HepG2 (cell line): ENCODE measurements at regions not wholly inside any gene's neighbourhood (a gene's known extent, or its start where the extent isn't known, plus 50 kb on each side); places are given as distances from the start of the nearest gene placed in this dataset.

Experiments
- ATM ChIP-seq: fragments of 450-650 bp; IDR thresholded peaks from 2 replicates; pipeline ENCODE4 v1.7.1; 2017; ENCODE audit warnings: mild to moderate bottlenecking, borderline replicate concordance
- CCDC6 ChIP-seq: sonication (generic); formaldehyde crosslinking; IDR thresholded peaks from 2 replicates; pipeline ENCODE4 v1.8.1; 2022; ENCODE audit warnings: mild to moderate bottlenecking, missing genetic modification reagents, moderate library complexity
- CENPT ChIP-seq: sonication (generic); formaldehyde crosslinking; IDR thresholded peaks from 2 replicates; pipeline ENCODE4 v1.8.0; 2022; ENCODE audit warnings: low read depth, mild to moderate bottlenecking, moderate library complexity, missing genetic modification reagents
- ETV5 ChIP-seq: IDR thresholded peaks from 2 replicates; pipeline ENCODE4 v1.6.1; 2018; ENCODE audit warnings: missing biosample characterization, missing genetic modification reagents, inconsistent platforms, borderline replicate concordance
- FOSL2 ChIP-seq: sonication (generic); formaldehyde crosslinking; IDR thresholded peaks from 2 replicates; pipeline ENCODE4 v1.4.0; 2020; ENCODE audit warnings: missing genetic modification reagents
- FOXA1 ChIP-seq, 2 experiments: fragments of 450-650 bp in 1 of 2; sonication (generic) in 1 of 2; formaldehyde crosslinking in 1 of 2; IDR thresholded peaks; 2 replicates each; pipeline versions ENCODE4 v1.4.0 to v1.6.1; 2016 to 2020; ENCODE audit warnings: missing genetic modification reagents in 1 of 2
- FOXA3 ChIP-seq: IDR thresholded peaks from 2 replicates; pipeline ENCODE4 v1.6.1; 2016; ENCODE audit warnings: missing genetic modification reagents, missing compliant biosample characterization
- GPBP1L1 ChIP-seq: sonication (generic); formaldehyde crosslinking; IDR thresholded peaks from 2 replicates; pipeline ENCODE4 v1.5.0; 2020; ENCODE audit warnings: mild to moderate bottlenecking, missing genetic modification reagents
- HCFC1 ChIP-seq: fragments of 150-350 bp; IDR thresholded peaks from 2 replicates; pipeline ENCODE4 v1.6.1; 2014; ENCODE audit warnings: low read depth, low read length
- JUNB ChIP-seq: sonication (generic); formaldehyde crosslinking; IDR thresholded peaks from 2 replicates; pipeline ENCODE4 v1.8.0; 2022; ENCODE audit warnings: missing genetic modification reagents, mild to moderate bottlenecking, borderline replicate concordance
- MXD4 ChIP-seq: IDR thresholded peaks from 2 replicates; pipeline ENCODE4 v1.6.1; 2016; ENCODE audit warnings: mild to moderate bottlenecking, missing biosample characterization, missing genetic modification reagents
- NR2F6 ChIP-seq, 2 experiments: IDR thresholded peaks; 2 replicates each; pipeline ENCODE4 v1.6.1; 2016; ENCODE audit warnings: antibody characterized with exemption in 1 of 2, mild to moderate bottlenecking in 1 of 2
- PHF8 ChIP-seq: sonication (generic); formaldehyde crosslinking; IDR thresholded peaks from 2 replicates; pipeline ENCODE4 v1.5.0; 2020; ENCODE audit warnings: missing genetic modification reagents
- ZFX ChIP-seq: sonication (generic); formaldehyde crosslinking; IDR thresholded peaks from 2 replicates; pipeline ENCODE4 v1.4.0; 2020; ENCODE audit warnings: mild to moderate bottlenecking, low read depth, missing genetic modification reagents, moderate library complexity
- ZKSCAN1 ChIP-seq: fragments of 150-350 bp; IDR thresholded peaks from 2 replicates; pipeline ENCODE4 v1.6.1; 2014; ENCODE audit warnings: low read length
- ZMYM2 ChIP-seq: sonication (generic); formaldehyde crosslinking; IDR thresholded peaks from 2 replicates; pipeline ENCODE4 v1.8.0; 2022; ENCODE audit warnings: mild to moderate bottlenecking, missing genetic modification reagents
- ZNF160 ChIP-seq: sonication (generic); formaldehyde crosslinking; IDR thresholded peaks from 2 replicates; pipeline ENCODE4 v1.8.0; 2022; ENCODE audit warnings: mild to moderate bottlenecking, inconsistent platforms, missing genetic modification reagents
- ZNF451 ChIP-seq: sonication (generic); formaldehyde crosslinking; IDR thresholded peaks from 2 replicates; pipeline ENCODE4 v1.5.0; 2020; ENCODE audit warnings: mild to moderate bottlenecking, missing genetic modification reagents
- TF ChIP-seq, protein P1 (sequence below): sonication (generic); formaldehyde crosslinking; IDR thresholded peaks from 2 replicates; pipeline ENCODE4 v1.8.1; 2022; ENCODE audit warnings: low read depth, mild to moderate bottlenecking, missing genetic modification reagents
- TF ChIP-seq, protein P2 (sequence below): IDR thresholded peaks from 2 replicates; pipeline ENCODE4 v1.6.1; 2016; ENCODE audit warnings: missing compliant biosample characterization, missing genetic modification reagents, borderline replicate concordance
- TF ChIP-seq, protein P3 (sequence below): sonication (generic); formaldehyde crosslinking; IDR thresholded peaks from 2 replicates; pipeline ENCODE4 v1.4.0; 2020; ENCODE audit warnings: missing genetic modification reagents
- TF ChIP-seq, protein P4 (sequence below): IDR thresholded peaks from 2 replicates; pipeline ENCODE4 v1.6.1; 2016; ENCODE audit warnings: control low read depth

DNA sequence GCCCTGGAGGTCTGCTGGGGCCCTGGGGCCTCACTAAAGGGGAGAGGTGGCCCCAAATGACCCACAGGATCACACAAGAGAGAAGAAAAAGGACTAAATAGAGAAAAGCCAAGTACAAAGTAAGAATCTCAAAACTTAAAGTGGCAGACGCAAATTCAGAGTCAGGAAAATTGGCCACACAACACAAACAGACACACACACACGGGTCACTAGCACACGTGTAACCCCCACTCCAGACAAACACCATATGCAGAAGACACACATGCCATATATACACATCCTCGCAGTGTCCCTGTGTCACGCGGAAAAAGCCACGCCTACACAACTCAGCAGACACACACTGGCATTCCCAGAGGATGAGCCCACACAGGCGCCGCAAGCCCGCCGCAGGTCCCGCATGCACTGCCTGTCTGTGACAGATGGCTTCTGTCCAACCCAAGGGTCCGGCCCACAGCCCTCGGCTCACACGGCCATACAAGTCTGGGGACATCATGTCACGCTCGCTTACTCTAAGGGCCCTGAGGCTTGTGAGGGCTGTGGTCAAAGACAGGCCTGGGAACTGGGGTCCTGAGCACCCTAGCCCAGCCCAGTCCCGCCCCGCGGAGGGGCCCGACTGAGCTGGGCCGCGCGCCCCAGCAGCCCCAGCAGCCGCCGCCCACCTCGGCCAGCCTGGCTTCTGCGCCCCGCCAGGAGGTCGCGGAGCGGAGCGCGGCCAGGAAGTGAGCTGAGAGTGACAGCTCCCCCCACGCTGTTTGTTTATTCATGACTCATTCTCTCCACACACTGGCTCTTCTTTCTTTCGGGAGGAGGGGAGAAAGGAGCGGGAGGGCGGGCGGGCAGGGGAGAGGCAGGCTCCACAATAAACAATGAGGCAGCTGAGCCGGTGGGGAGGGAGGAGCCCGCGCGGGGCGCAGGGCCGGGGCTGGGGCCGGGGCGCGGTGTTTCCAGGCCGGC is 95.5 kb upstream of the ZMIZ1 start (continued):
- TF ChIP-seq, protein P1, sequence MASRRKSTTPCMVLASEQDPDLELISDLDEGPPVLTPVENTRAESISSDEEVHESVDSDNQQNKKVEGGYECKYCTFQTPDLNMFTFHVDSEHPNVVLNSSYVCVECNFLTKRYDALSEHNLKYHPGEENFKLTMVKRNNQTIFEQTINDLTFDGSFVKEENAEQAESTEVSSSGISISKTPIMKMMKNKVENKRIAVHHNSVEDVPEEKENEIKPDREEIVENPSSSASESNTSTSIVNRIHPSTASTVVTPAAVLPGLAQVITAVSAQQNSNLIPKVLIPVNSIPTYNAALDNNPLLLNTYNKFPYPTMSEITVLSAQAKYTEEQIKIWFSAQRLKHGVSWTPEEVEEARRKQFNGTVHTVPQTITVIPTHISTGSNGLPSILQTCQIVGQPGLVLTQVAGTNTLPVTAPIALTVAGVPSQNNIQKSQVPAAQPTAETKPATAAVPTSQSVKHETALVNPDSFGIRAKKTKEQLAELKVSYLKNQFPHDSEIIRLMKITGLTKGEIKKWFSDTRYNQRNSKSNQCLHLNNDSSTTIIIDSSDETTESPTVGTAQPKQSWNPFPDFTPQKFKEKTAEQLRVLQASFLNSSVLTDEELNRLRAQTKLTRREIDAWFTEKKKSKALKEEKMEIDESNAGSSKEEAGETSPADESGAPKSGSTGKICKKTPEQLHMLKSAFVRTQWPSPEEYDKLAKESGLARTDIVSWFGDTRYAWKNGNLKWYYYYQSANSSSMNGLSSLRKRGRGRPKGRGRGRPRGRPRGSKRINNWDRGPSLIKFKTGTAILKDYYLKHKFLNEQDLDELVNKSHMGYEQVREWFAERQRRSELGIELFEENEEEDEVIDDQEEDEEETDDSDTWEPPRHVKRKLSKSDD (CRISPR knock-in tag): no peak
- TF ChIP-seq CCDC6 (peak; percentile 42; the same call in 1 of the 2 replicates), CENPT (CRISPR knock-in tag) (peak; percentile 60; the same call in 1 of the 2 replicates), GPBP1L1 (CRISPR knock-in tag) (no peak), ETV5 (CRISPR knock-in tag) (peak; percentile 92), ZFX (CRISPR knock-in tag) (peak; percentile 61; the same call in 1 of the 2 replicates), JUNB (CRISPR knock-in tag) (peak; percentile 74; the same call in 1 of the 2 replicates), ZNF160 (CRISPR knock-in tag) (peak; percentile 73), FOSL2 (CRISPR knock-in tag) (peak; percentile 94), HCFC1 (peak; percentile 16; the same call in 1 of the 2 replicates), FOXA3 (CRISPR knock-in tag) (peak; percentile 87), MXD4 (CRISPR knock-in tag) (peak; percentile 23; the same call in 1 of the 2 replicates), ZKSCAN1 (0 out of 2 replicates have a peak, but pooled peaks have one; percentile 11), PHF8 (CRISPR knock-in tag) (peak; percentile 2; the same call in 1 of the 2 replicates), ZNF451 (CRISPR knock-in tag) (peak; percentile 62; the same call in 1 of the 2 replicates), NR2F6 (IDR thresholded peaks at IDR 0.05) (peak; percentile 17; the same call in 1 of the 2 replicates), NR2F6 (CRISPR knock-in tag; IDR thresholded peaks at IDR 0.05) (no peak), ZMYM2 (CRISPR knock-in tag) (0 out of 2 replicates have a peak, but pooled peaks have one; percentile 64), FOXA1 (IDR thresholded peaks at IDR 0.05) (no peak), FOXA1 (CRISPR knock-in tag; IDR thresholded peaks at IDR 0.05) (peak; percentile 92), ATM (no peak)
- TF ChIP-seq, protein P2, sequence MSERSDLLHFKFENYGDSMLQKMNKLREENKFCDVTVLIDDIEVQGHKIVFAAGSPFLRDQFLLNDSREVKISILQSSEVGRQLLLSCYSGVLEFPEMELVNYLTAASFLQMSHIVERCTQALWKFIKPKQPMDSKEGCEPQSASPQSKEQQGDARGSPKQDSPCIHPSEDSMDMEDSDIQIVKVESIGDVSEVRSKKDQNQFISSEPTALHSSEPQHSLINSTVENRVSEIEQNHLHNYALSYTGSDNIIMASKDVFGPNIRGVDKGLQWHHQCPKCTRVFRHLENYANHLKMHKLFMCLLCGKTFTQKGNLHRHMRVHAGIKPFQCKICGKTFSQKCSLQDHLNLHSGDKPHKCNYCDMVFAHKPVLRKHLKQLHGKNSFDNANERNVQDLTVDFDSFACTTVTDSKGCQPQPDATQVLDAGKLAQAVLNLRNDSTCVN (CRISPR knock-in tag): no peak
- TF ChIP-seq, protein P3, sequence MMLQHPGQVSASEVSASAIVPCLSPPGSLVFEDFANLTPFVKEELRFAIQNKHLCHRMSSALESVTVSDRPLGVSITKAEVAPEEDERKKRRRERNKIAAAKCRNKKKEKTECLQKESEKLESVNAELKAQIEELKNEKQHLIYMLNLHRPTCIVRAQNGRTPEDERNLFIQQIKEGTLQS (CRISPR knock-in tag): peak; percentile 97
- TF ChIP-seq, protein P4, sequence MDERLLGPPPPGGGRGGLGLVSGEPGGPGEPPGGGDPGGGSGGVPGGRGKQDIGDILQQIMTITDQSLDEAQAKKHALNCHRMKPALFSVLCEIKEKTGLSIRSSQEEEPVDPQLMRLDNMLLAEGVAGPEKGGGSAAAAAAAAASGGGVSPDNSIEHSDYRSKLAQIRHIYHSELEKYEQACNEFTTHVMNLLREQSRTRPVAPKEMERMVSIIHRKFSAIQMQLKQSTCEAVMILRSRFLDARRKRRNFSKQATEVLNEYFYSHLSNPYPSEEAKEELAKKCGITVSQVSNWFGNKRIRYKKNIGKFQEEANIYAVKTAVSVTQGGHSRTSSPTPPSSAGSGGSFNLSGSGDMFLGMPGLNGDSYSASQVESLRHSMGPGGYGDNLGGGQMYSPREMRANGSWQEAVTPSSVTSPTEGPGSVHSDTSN (CRISPR knock-in tag): peak; percentile 82
